Germinal center (tissue), 1 donor: ENCODE measurements at regions not wholly inside any gene's neighbourhood (a gene's known extent, or its start where the extent isn't known, plus 50 kb on each side); places are given as distances from the start of the nearest gene placed in this dataset.

Experiments used
- DNase-seq: peaks from one replicate; pipeline ENCODE4 v3.0.0; 2012; ENCODE audit warnings: mixed read lengths, low spot score

DNA sequence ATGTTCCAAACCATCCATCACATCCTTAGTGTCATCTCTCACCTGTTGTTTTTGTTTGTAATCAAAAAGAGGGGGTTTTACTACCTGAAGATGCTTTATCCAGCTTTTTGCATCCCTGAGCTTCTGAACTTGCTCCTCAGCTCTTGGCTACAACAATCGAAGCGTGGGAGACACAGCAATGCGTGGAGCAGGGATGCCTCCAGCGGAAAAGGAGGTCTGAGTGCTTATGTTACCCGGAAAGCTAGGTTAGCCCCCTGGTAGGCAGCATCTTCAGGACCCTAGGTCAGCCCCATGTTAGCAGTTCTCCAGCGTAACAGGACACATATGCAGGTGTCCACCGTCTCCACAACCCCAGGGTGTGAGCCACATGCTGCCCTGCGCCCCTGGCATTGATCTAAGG, 141.5 kb downstream of the RRAGC start:
- DNase-seq: no peak

DNA sequence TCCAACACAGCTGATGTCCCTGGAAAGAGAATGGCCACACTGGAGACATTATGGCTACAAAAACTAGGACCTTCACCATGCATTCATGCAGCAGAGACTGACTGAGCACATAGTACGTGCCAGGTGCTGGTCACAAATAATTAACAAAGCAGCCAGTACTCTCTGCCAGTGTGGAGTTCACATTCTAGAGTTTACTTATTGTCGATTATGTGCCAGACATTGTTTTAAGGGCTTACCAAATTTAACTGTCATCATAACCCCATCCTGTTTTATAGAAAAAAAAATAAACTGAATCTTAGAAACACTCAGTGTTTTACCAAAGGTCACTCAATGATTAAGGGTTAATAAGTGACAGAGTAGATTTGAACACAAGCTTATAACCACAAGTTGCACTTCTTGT, 143.3 kb downstream of the RRAGC start:
- no peak for DNase-seq

DNA sequence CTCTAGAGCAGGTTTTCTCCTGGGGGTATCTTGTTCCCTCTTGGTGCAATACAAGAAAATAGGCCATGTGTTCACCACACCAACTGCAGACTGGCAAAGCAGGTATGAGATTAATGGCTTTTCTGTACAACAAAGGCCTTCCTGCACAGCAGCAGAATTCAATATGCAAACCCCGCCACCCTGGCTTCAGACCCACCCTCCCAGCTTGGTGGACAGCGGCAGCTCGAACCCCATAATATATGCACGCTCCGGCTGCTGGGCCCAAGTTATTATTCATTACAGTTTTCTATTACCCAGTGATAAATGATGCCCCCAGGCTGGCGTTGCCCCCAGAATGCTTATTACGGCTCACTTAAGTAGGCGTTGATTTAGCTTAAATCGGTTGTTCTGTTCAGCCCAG, 144.2 kb downstream of the RRAGC start:
- DNase-seq: no peak

DNA sequence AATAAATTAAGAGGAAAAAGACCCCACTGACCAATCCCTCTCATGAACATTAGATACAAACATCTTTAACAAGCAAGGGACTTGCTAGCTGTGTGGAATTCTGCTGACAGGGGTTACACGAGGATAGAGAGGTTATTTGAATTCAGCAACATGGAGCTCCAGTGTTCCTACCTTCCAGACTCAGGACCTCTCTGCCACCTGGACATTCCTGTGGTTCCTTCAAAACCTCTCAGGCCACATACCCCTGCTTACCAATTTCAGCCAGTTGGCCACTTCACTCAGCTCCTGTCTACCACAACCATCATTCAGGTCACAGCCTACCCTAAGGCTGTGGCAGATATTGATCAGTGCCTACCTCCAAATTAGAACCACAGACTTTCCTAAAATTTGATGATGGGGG, 147.5 kb downstream of the RRAGC start:
- DNase-seq: no peak

DNA sequence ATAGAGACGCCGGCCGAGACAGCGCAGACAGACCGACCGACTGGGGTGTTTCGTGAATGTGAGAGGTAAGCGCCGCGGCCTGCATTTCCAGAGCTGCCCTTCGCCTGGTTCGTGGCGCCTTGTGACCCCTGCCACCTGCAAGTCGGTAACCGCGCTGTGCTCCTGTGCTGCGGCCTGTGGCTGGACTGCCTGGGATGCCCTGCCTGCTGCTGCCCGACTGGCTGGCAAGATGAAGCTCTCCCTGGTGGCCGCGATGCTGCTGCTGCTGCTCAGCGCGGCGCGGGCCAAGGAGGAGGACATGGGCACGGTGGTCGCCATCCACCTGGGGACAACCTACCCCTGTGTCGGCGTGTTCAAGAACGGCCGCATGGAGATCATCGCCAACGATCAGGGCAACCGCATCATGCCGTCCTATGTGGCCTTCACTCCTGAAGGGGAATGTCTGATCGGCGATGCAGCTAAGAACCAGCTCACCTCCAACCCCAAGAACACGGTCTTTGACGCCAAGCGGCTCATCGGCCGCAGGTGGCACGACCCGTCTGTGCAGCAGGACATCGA, 150.8 kb downstream of the RRAGC start:
- no peak for DNase-seq

DNA sequence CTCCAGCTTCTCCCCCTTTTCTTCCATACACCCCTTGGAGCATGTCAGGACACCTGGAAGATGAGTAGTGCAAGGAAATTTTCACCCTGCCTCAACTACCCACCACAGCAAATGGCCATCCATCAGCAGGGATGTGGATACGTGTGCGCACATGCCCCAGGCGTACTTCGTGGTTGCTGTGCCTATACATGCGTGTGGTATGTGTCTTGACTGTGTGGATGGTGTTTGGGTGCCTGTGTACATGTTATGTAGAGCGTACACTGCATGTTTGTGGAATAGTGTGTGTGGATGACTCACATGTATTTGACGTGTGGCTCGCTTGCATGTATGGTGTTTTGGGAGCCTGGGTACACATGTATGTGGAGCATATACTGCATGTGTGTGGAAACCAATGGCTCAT, 158.5 kb downstream of the RRAGC start:
- DNase-seq: no peak

DNA sequence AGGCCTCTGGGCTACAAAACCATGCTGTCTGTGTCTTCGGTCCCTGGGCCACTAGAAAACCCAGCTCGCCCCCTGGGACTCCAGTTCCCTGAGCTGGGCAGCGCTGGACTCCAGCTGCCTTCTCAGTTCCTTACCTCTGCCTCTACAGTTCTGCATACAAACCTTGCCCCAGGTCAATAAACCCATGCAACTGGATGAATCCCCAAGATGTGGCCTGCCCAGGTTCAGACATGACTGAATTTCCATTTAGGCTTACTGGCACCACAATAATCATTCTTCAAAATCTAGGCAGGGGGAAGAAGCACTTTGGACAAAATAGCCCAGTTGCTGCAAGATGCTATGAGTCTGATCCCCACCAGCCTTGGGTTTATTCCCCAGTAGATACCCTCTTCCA, 159.5 kb downstream of the RRAGC start:
- DNase-seq: no peak

DNA sequence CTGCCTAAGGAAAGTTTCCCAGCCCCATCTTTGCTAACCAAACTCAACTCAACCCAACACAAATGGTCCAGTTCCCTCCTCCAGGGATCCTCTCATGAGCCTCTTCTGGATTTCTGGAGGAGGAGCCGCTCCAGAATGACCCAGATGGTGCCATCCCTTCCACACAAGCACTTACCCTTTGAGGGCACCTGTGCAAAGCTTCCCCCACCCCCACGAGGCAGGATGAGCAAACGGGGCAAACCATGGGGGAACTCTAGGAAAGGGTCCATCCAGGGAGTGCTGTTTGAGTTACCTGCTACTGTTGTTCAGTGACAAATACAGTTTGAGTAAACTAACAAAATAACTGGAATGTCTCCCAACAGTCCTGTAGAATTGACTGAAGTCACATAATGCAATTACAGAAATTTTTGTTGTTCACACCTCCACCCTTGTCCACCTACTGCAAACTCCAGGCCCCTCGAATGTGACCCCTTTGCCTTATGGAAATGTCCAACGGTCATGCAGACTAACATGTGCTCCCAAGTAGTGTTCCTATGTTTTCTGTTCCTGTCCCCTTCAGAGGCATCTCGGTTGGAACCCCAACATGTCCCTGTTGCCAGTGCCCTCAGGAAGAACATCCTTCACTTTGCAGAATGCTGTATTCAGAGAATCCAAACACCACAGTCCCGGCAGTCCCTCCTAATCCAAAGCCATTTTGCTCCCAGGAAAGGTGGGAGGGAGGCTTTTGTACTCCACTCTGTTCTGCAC, 160.1 kb downstream of the RRAGC start:
- DNase-seq: no peak

DNA sequence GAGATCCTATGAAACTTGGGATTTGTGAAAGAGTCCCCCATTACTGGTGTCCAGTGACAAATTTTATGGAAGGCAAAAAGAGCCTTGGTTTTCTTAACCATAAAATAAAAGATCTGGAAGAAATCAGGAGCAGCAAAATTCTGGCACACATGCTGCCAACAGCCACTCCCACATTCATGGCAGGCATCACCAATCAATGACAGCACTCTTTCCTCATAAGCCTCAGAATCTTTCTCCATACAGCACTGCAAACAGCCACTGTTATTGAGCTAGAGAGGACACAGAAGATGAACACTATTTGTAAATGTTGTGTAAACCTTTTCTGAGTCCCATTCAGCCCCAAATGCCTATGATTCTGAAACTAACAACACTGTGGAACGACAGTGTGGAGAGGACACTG, 162.2 kb downstream of the RRAGC start:
- DNase-seq: no peak

DNA sequence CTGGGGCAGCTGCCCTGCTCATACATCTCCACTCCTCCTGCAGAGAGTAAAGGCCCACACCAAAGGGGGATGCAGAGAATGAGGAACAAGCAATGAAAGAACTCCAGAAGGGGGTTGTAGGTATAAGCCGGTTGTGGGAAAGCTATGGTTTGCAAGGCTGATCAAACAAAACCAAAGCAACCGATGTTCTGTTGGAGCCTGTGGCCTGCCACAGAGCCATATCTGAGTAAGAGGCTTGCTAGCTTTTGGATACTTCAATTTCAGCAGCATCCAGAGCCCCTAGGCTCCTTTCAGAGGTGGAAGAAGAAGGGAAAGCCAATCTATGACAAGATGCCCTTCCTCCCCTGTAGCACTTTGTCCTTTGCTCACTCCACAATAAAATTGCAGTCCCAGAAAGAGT, 163.2 kb downstream of the RRAGC start:
- no peak for DNase-seq

DNA sequence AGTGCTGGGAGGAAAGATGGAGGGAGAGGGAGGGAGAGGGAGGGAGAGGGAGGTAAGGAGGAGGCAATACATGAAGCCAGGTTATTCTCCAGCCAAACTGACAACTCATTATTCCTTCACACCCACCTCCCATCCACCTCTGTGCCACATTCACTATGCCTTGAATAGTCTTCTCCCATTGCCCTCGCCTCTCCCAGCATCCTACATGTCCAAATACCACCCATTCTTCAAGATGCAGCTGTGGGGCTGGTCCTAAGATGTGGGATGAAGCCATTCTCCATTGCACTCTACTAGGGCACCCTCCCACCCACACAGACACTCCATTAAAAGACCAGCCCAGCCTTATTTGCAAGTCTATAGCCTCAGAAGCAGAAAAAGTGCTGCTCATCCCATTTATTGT, 165.8 kb downstream of the RRAGC start:
- DNase-seq: no peak

DNA sequence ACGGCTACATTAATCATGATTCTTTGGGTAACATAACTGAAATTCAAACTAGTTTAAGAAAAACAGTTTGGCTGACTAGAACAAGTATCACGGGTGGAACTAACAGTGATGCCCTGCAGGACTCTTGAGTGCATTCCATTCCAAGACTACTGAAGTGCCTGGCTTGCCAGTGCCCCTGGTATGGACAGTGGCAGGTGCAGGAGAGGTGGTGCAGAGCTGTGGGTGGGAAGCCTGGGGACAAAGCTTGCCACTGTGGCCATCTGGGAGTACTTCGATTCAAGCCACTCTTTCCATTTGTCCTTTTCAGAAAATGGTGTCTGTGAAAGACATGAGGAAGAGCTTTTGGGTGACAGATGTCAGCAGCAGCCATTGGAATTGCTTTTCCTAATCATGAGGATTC, 166.5 kb downstream of the RRAGC start:
- DNase-seq: no peak

DNA sequence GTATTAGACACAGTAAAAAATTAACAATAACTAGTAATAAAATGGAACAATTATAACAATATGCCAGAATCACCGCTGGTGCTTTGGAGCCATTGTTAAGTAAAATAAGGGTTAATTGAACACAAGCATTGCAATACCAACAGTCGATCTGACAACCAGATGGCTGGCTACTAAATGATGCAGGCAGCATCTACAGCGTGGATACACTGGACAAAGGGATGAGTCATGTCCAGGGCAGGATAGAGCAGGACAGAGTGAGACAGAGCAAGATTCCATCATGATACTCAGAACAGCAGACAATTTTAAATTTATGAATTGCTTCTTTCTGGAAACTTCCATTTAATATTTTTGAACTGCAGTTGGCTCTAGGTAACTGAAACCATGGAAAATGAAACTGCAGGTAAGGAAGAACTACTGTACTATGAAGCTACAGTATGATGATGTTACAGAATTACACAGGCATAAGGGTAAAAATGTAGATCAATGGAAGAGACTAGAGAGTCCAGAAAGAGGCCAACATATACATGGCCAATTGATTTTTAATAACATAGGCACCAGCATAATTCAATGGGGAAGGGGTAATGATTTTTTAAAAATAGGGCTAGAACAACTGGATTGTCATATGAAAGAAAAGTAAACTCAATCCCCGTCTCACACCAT, 168.7 kb downstream of the RRAGC start:
- DNase-seq: no peak

DNA sequence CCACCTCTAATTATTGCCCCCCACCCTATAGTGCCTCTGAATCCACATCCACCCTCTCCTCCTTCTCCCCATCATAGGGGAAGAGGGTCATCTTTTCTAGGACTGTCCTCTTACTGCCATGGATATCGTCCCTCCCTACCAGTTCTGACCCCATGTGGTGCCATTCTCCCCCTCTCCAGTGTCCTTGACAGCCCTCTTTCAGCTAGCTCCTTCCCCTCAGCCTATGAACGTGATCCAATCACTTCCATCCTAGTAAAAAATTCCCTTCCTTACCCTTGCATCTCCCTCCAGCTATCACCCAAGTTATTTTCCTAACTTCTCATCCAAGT, 172.7 kb downstream of the RRAGC start:
- no peak for DNase-seq

DNA sequence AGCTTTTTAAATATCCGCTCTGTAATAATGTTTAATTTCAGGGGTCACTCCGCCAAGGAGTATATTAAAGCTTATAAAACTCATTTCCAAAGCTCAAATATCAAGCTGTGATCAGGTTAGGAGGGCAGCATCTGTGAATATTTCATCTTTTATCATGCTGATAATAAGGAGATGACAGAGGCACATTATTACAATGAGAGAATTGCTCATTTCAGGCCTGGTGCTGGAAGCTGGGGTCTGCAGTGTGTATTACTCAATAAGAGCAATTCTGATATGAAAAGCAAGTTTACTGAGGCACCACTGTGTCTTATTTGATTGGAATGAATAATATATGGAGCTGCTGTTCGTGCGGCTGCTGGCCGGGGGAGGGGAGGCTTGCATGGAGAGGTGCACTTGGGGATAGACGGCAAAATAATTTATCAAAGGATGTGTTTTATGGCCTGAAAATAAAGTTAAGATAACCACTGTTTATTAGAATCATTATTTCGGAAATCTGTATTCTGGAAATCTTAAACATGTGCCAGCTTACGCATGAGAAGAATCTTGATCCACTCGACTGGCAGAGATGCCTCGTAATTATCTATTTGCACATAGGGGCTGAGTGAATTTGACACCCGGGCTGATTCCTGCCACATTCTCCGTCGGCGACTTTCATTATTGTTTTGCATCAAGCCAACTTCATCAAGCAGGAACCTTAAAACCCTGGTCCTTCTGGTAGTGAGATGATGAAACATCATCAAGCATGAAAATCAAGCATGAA, 173.2 kb downstream of the RRAGC start:
- DNase-seq: no peak

DNA sequence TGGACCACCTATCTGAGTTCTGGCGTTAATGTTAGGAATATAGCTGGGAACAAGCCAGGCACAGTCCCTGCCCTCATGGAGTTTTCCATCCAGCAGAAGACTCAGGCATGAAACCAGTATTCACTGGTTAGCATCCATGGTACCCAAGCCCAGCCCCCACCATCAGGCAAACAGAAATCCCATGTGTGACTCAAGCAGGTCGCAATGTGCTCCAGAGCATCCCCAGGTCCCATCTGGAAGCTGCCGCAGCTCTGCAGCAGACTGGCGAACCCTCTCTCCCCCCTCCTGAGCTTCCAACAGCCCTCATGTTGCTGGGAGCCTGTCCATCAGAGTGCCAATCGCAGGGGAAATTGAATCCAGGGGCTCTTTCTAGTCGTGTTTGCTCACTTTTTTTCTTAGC, 174.2 kb downstream of the RRAGC start:
- no peak for DNase-seq

DNA sequence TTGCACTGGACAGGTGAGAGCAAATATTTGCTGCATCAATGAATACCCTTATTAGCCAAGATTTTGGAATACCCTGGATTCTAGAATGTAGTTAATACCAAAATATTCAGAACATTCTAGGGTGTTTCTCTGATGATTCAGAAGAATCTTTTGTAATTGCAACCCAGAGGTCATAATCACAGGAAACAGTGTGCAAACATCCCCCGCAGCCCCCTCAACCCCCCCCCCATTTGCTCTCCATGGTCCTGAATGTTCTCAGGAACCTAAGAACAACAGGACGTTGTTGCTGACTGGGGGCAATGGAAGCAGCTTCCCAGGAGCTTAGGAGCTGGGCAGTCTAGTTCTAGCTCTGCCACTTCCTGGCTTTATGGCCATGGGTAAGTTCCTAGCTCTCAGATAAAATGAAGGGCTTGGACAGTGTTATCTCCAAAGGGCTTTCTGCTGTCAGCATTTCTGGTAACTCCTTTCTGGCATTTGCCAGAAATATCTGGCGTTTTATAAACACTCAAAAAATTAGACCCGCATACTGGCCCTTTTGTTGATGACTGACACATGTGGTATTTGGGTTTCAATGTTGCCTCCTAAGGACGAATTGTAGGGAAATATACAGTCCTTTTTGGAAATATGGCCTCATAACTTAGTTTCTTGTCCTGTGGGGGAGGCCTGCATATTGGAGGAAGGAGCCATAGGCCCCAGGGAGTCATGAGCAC, 178.6 kb downstream of the RRAGC start:
- DNase-seq: no peak

DNA sequence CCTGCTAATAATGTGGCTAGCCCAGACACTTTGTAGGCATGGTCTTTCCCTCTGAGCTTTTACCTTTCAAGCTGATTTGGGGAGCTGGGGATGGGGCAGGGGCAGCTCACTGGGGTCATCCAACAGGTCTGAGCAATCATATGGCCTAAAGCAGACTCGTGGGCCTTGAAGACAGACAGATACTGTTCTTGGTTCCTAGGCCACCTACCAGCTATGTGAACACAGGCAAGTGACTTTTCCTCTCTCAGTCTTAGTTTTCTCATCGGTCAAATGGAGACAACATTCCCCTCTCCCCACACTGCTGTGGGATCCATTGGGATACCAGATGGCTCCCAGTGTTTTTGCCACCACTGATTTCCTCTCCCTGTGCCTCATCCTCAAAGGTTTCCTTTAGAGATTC, 181.8 kb downstream of the RRAGC start:
- DNase-seq: no peak

DNA sequence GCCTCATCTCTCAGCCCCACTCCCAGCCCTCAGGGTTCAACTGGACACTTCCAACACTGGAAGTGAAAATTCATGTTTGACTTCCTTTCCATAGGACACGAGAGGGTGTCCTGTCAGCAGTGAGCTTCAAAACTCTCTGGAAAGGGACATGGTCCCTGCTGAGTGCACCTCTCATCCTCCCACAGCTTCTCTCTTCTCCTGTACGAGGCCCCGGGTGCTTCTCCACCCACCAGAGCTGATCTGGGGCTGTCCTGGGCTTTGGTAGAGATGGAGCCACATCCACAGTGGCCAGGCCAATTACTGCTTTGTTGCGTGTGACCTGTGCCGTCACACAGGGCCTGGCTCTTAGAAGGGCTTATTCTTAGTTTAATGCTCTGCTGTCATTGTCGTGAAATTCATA, 182.3 kb downstream of the RRAGC start:
- DNase-seq: no peak

DNA sequence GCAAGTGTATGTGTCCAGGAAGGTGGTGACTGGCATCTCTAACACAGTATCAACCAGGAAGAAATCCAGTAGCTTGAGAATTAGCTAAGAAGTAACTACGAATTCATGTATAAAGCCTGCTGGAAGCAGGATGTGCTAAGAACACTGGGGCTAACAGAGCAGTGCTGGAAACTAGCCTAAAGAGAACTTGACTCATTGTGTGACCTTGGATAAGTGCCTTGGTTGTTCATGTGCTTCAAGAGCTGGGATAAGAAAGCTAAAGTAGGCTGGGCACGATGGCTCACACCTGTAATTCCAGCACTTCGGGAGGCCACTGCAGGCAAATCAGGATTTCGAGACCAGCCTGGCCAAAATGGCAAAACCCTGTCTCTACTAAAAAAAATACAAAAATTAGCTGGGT, 186.9 kb downstream of the RRAGC start:
- DNase-seq: no peak

DNA sequence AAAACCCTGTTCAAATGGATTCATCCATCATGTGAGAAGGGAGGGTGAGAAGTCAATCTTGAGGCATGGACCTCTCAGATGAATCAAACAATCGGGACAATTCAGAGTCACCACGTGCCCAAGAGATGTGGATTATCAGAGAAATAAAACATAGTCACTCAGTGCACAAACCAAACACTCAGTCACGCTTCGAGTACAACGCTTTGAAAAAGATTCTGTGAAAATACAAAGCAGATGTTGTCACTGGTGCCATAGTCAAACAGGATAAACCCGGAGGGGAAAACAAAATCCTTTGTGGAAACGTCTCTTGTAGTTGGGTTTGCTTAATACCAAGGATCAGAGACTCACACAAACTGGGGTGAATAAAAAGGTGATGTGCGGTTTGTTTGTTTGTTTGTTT, 188.4 kb downstream of the RRAGC start:
- no peak for DNase-seq

DNA sequence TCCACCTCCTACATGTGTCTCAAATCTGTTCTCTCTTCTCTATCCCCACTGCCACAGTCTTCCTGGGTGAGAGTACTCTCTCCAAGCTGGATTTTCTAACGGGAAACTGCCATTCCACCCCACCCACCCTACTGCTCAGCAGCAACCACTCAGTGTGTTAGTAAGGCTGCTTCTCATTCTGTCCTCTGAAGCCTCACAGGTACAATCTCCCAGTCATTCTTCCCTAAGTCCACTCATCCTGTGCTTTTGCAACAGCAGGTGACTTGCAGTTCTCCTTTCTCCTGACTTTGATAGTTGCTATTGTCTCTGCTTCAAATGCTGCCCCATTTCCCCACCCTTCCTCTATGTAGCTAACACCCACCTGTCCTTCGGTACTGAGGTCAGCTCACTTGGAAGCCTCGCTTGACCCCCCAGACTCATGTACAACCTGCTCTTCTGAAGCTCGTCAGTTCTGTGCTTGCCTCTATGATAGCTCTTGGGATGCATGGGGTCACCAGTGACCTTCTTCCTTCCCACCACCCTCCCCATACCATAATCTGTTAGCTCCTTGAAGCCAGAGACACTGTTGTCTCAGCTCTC, 188.9 kb downstream of the RRAGC start:
- no peak for DNase-seq
